ENCODE measurements at regions not wholly inside any gene's neighbourhood (a gene's known extent, or its start where the extent isn't known, plus 50 kb on each side); places are given as distances from the start of the nearest gene placed in this dataset.

GRCh38 chr1:214943054-214943453 is 139.5 kb upstream of the KCNK2 start:
- Histone ChIP-seq H3K27ac (replicated peaks; ENCODE audit: low read length) (no peak overlapping the region), H2BK120ac (ENCODE audit: low read depth, low read length) (no peak overlapping the region), H4K91ac (ENCODE audit: low read depth, low read length, poor library complexity) (no peak overlapping the region), H3K4me3 (ENCODE audit: low read length in 2 of 2) (no peak overlapping the region), H2AK5ac (ENCODE audit: low read depth, low read length) (no peak overlapping the region), H3K18ac (ENCODE audit: low read length) (no peak overlapping the region), H3K4me1 (ENCODE audit: control insufficient read depth in 2 of 2, insufficient read depth in 1 of 2, low read depth in 1 of 2, low read length in 2 of 2) (no peaks in the 10 kb centered on the region), H3K4me2 (ENCODE audit: insufficient read depth, low read length, poor library complexity, severe bottlenecking) (no peak overlapping the region), H2AFZ (ENCODE audit: low read length) (no peak overlapping the region), H3K14ac (ENCODE audit: low read length) (no peak overlapping the region), H3K4ac (ENCODE audit: low read length) (no peak overlapping the region), H3K36me3 (replicated peaks in 1 of 2; ENCODE audit: control insufficient read depth in 2 of 2, insufficient read depth in 2 of 2, low read length in 2 of 2) (no peaks in the 10 kb centered on the region), H2BK12ac (ENCODE audit: low read length) (no peak overlapping the region), H2BK5ac (ENCODE audit: low read length) (no peak overlapping the region), H2BK15ac (ENCODE audit: low read length) (no peak overlapping the region), H4K8ac (ENCODE audit: low read depth, low read length) (no peak overlapping the region), H3K23ac (ENCODE audit: low read depth, low read length, poor library complexity) (no peak overlapping the region), H3K27me3 (ENCODE audit: control insufficient read depth in 3 of 3, insufficient read depth in 3 of 3, low read depth in 1 of 3, low read length in 3 of 3) (no peaks in the 10 kb centered on the region), H3K9ac (ENCODE audit: low read depth, low read length, poor library complexity) (no peak overlapping the region), H3K9me3 (replicated peaks in 1 of 2; ENCODE audit: control insufficient read depth in 2 of 2, insufficient read depth in 1 of 2, low read depth in 1 of 2, low read length in 2 of 2) (no peaks in the 10 kb centered on the region), H3K79me1 (ENCODE audit: low read depth, low read length) (no peaks in the 10 kb centered on the region)
- DNase-seq (ENCODE audit: low spot score) = no peak
- WGBS, 2 donors (ENCODE audit: extremely low coverage in 2 of 2, insufficient read length in 2 of 2, insufficient replicate concordance in 1 of 2) = no CpG with 5 or more reads among the region's 3 CpGs

- H3K23ac ChIP-seq (ENCODE audit: low read depth, low read length, poor library complexity) = no peak overlapping the region
Measured at GRCh38 chr1:214946615-214947014, 135.9 kb upstream of the KCNK2 start.

GRCh38 chr1:214952648-214953047 is 129.9 kb upstream of the KCNK2 start:
- H3K27me3 ChIP-seq (ENCODE audit: control insufficient read depth in 3 of 3, insufficient read depth in 3 of 3, low read depth in 1 of 3, low read length in 3 of 3) = no peaks in the 10 kb centered on the region
- no peaks in the 10 kb centered on the region for H3K36me3 ChIP-seq (replicated peaks in 1 of 2; ENCODE audit: control insufficient read depth in 2 of 2, insufficient read depth in 2 of 2, low read length in 2 of 2)
- H2BK12ac ChIP-seq (ENCODE audit: low read length) = no peak overlapping the region
- H3K4me3 ChIP-seq (ENCODE audit: low read length in 2 of 2) = no peak overlapping the region
- no peak overlapping the region for H2BK120ac ChIP-seq (ENCODE audit: low read depth, low read length)
- no peak for DNase-seq (ENCODE audit: low spot score)
- H2BK5ac ChIP-seq (ENCODE audit: low read length) = no peak overlapping the region
- H4K91ac ChIP-seq (ENCODE audit: low read depth, low read length, poor library complexity) = no peak overlapping the region
- H3K79me1 ChIP-seq (ENCODE audit: low read depth, low read length) = no peaks in the 10 kb centered on the region
- WGBS, 2 donors (ENCODE audit: extremely low coverage in 2 of 2, insufficient read length in 2 of 2, insufficient replicate concordance in 1 of 2) = no CpG with 5 or more reads among the region's 7 CpGs
- H3K9me3 ChIP-seq (replicated peaks in 1 of 2; ENCODE audit: control insufficient read depth in 2 of 2, insufficient read depth in 1 of 2, low read depth in 1 of 2, low read length in 2 of 2) = no peaks in the 10 kb centered on the region
- H3K23ac ChIP-seq (ENCODE audit: low read depth, low read length, poor library complexity) = no peak overlapping the region
- H2AFZ ChIP-seq (ENCODE audit: low read length) = no peak overlapping the region
- H3K9ac ChIP-seq (ENCODE audit: low read depth, low read length, poor library complexity) = no peak overlapping the region
- H3K27ac ChIP-seq (replicated peaks; ENCODE audit: low read length) = no peak overlapping the region
- no peak overlapping the region for H3K4me2 ChIP-seq (ENCODE audit: insufficient read depth, low read length, poor library complexity, severe bottlenecking)
- H3K18ac ChIP-seq (ENCODE audit: low read length) = no peak overlapping the region
- H3K4me1 ChIP-seq (ENCODE audit: control insufficient read depth in 2 of 2, insufficient read depth in 1 of 2, low read depth in 1 of 2, low read length in 2 of 2) = peaks cover 0 to under 1% of the 10 kb centered on the region in 2 donors
- H2AK5ac ChIP-seq (ENCODE audit: low read depth, low read length) = no peak overlapping the region
- H4K8ac ChIP-seq (ENCODE audit: low read depth, low read length) = no peak overlapping the region
- no peak overlapping the region for H3K14ac ChIP-seq (ENCODE audit: low read length)
- H2BK15ac ChIP-seq (ENCODE audit: low read length) = no peak overlapping the region
- H3K4ac ChIP-seq (ENCODE audit: low read length) = no peak overlapping the region

More at GRCh38 chr1:214946615-214947014, 135.9 kb upstream of the KCNK2 start:
- no peak overlapping the region for H3K4me2 ChIP-seq (ENCODE audit: insufficient read depth, low read length, poor library complexity, severe bottlenecking)
- no peak overlapping the region for H3K27ac ChIP-seq (replicated peaks; ENCODE audit: low read length)
- no peak overlapping the region for H4K91ac ChIP-seq (ENCODE audit: low read depth, low read length, poor library complexity)
- no peaks in the 10 kb centered on the region for H3K9me3 ChIP-seq (replicated peaks in 1 of 2; ENCODE audit: control insufficient read depth in 2 of 2, insufficient read depth in 1 of 2, low read depth in 1 of 2, low read length in 2 of 2)
- no peaks in the 10 kb centered on the region for H3K4me1 ChIP-seq (ENCODE audit: control insufficient read depth in 2 of 2, insufficient read depth in 1 of 2, low read depth in 1 of 2, low read length in 2 of 2)
- H2AK5ac ChIP-seq (ENCODE audit: low read depth, low read length) = no peak overlapping the region
- H3K27me3 ChIP-seq (ENCODE audit: control insufficient read depth in 3 of 3, insufficient read depth in 3 of 3, low read depth in 1 of 3, low read length in 3 of 3) = no peaks in the 10 kb centered on the region
- no peak for DNase-seq (ENCODE audit: low spot score)
- H2AFZ ChIP-seq (ENCODE audit: low read length) = no peak overlapping the region
- H3K79me1 ChIP-seq (ENCODE audit: low read depth, low read length) = no peaks in the 10 kb centered on the region
- H2BK12ac ChIP-seq (ENCODE audit: low read length) = no peak overlapping the region
- H2BK120ac ChIP-seq (ENCODE audit: low read depth, low read length) = no peak overlapping the region
- H2BK15ac ChIP-seq (ENCODE audit: low read length) = no peak overlapping the region
- no peak overlapping the region for H3K9ac ChIP-seq (ENCODE audit: low read depth, low read length, poor library complexity)
- no peak overlapping the region for H4K8ac ChIP-seq (ENCODE audit: low read depth, low read length)
- no CpG with 5 or more reads among the region's 1 CpG for WGBS, 2 donors (ENCODE audit: extremely low coverage in 2 of 2, insufficient read length in 2 of 2, insufficient replicate concordance in 1 of 2)
- no peak overlapping the region for H3K14ac ChIP-seq (ENCODE audit: low read length)
- H3K18ac ChIP-seq (ENCODE audit: low read length) = no peak overlapping the region
- no peak overlapping the region for H3K4me3 ChIP-seq (ENCODE audit: low read length in 2 of 2)
- H3K4ac ChIP-seq (ENCODE audit: low read length) = no peak overlapping the region
- H3K36me3 ChIP-seq (replicated peaks in 1 of 2; ENCODE audit: control insufficient read depth in 2 of 2, insufficient read depth in 2 of 2, low read length in 2 of 2) = no peaks in the 10 kb centered on the region
- no peak overlapping the region for H2BK5ac ChIP-seq (ENCODE audit: low read length)

GRCh38 chr1:214953901-214954616 is 128.5 kb upstream of the KCNK2 start:
- DNase-seq (ENCODE audit: low spot score) = no peak
- Histone ChIP-seq H3K23ac (ENCODE audit: low read depth, low read length, poor library complexity) (no peak overlapping the region), H3K27me3 (ENCODE audit: control insufficient read depth in 3 of 3, insufficient read depth in 3 of 3, low read depth in 1 of 3, low read length in 3 of 3) (no peaks in the 10 kb centered on the region), H3K79me1 (ENCODE audit: low read depth, low read length) (no peaks in the 10 kb centered on the region), H3K4ac (ENCODE audit: low read length) (no peak overlapping the region), H3K4me3 (ENCODE audit: low read length in 2 of 2) (no peak overlapping the region), H2BK15ac (ENCODE audit: low read length) (no peak overlapping the region), H4K91ac (ENCODE audit: low read depth, low read length, poor library complexity) (no peak overlapping the region), H3K36me3 (replicated peaks in 1 of 2; ENCODE audit: control insufficient read depth in 2 of 2, insufficient read depth in 2 of 2, low read length in 2 of 2) (no peaks in the 10 kb centered on the region), H2AFZ (ENCODE audit: low read length) (no peak overlapping the region), H3K27ac (replicated peaks; ENCODE audit: low read length) (no peak overlapping the region), H2AK5ac (ENCODE audit: low read depth, low read length) (no peak overlapping the region), H3K14ac (ENCODE audit: low read length) (no peak overlapping the region), H2BK5ac (ENCODE audit: low read length) (no peak overlapping the region), H3K9me3 (replicated peaks in 1 of 2; ENCODE audit: control insufficient read depth in 2 of 2, insufficient read depth in 1 of 2, low read depth in 1 of 2, low read length in 2 of 2) (no peaks in the 10 kb centered on the region), H2BK120ac (ENCODE audit: low read depth, low read length) (no peak overlapping the region), H3K4me2 (ENCODE audit: insufficient read depth, low read length, poor library complexity, severe bottlenecking) (no peak overlapping the region), H3K4me1 (ENCODE audit: control insufficient read depth in 2 of 2, insufficient read depth in 1 of 2, low read depth in 1 of 2, low read length in 2 of 2) (peaks cover 0 to 6% of the 10 kb centered on the region in 2 donors), H2BK12ac (ENCODE audit: low read length) (no peak overlapping the region), H3K18ac (ENCODE audit: low read length) (no peak overlapping the region), H3K9ac (ENCODE audit: low read depth, low read length, poor library complexity) (no peak overlapping the region), H4K8ac (ENCODE audit: low read depth, low read length) (no peak overlapping the region)
- no CpG with 5 or more reads among the region's 1 CpG for WGBS, 2 donors (ENCODE audit: extremely low coverage in 2 of 2, insufficient read length in 2 of 2, insufficient replicate concordance in 1 of 2)

Measured in neuronal stem cell (in vitro differentiated cells).